H9 (cell line): ENCODE measurements at regions not wholly inside any gene's neighbourhood (a gene's known extent, or its start where the extent isn't known, plus 50 kb on each side); places are given as distances from the start of the nearest gene placed in this dataset.

Experiments used
- DNase-seq: peaks from one replicate; pipeline ENCODE4 v3.0.0-alpha.2; 2017
- H2AFZ ChIP-seq: one replicate; pipeline ENCODE4 v1.6.1; 2013; ENCODE audit warnings: mild to moderate bottlenecking, low read length, control low read depth, moderate library complexity
- H2AK5ac ChIP-seq: 2 replicates; pipeline ENCODE4 v1.6.1; 2013; ENCODE audit warnings: low read length, control low read depth, mixed read lengths; ENCODE audit not compliant: insufficient read length
- H2BK120ac ChIP-seq: one replicate; pipeline ENCODE4 v1.6.1; 2013; ENCODE audit warnings: low read depth, mild to moderate bottlenecking, low read length, control low read depth, inconsistent platforms; ENCODE audit not compliant: poor library complexity, severe bottlenecking
- H2BK12ac ChIP-seq: 2 replicates; pipeline ENCODE4 v1.6.1; 2013; ENCODE audit warnings: low read length, control low read depth, mixed read lengths, low read depth; ENCODE audit not compliant: insufficient read length
- H2BK15ac ChIP-seq: 2 replicates; pipeline ENCODE4 v1.6.1; 2013; ENCODE audit warnings: low read depth, low read length, control low read depth
- H2BK20ac ChIP-seq: one replicate; pipeline ENCODE4 v1.6.1; 2013; ENCODE audit warnings: low read depth, mild to moderate bottlenecking, low read length, control low read depth, inconsistent platforms; ENCODE audit not compliant: poor library complexity, severe bottlenecking
- H2BK5ac ChIP-seq: 2 replicates; pipeline ENCODE4 v1.6.1; 2013; ENCODE audit warnings: low read length, control low read depth, mixed read lengths; ENCODE audit not compliant: insufficient read length
- H3K14ac ChIP-seq: 2 replicates; pipeline ENCODE4 v1.6.1; 2013; ENCODE audit warnings: low read length, control low read depth; ENCODE audit not compliant: insufficient read depth
- H3K18ac ChIP-seq: 2 replicates; pipeline ENCODE4 v1.6.1; 2013; ENCODE audit warnings: low read depth, mild to moderate bottlenecking, mixed read lengths, low read length, control low read depth; ENCODE audit not compliant: insufficient read length
- H3K23ac ChIP-seq: 2 replicates; pipeline ENCODE4 v1.6.1; 2013; ENCODE audit warnings: low read length, control low read depth, mixed read lengths, low read depth; ENCODE audit not compliant: insufficient read length
- H3K23me2 ChIP-seq: 2 replicates; pipeline ENCODE4 v1.6.1; 2013; ENCODE audit warnings: low read depth, mild to moderate bottlenecking, mixed read lengths, low read length, control low read depth; ENCODE audit not compliant: insufficient read length, poor library complexity, severe bottlenecking
- H3K27ac ChIP-seq: 2 replicates; pipeline ENCODE4 v1.5.1; 2013; ENCODE audit warnings: low read length, control low read depth, mixed read lengths, low read depth; ENCODE audit not compliant: insufficient read length
- H3K27me3 ChIP-seq: 2 replicates; pipeline ENCODE4 v1.6.1; 2013; ENCODE audit warnings: low read length, control low read depth, inconsistent platforms; ENCODE audit not compliant: insufficient read depth
- H3K4ac ChIP-seq: 2 replicates; pipeline ENCODE4 v1.6.1; 2013; ENCODE audit warnings: low read depth, mild to moderate bottlenecking, control low read depth, inconsistent platforms, low read length, moderate library complexity
- H3K4me1 ChIP-seq: 2 replicates; pipeline ENCODE4 v1.6.1; 2013; ENCODE audit warnings: low read length, control low read depth, inconsistent platforms; ENCODE audit not compliant: insufficient read depth
- H3K4me2 ChIP-seq: 2 replicates; pipeline ENCODE4 v1.6.1; 2013; ENCODE audit warnings: low read length, control low read depth, mixed read lengths; ENCODE audit not compliant: insufficient read length, insufficient read depth
- H3K56ac ChIP-seq: 2 replicates; pipeline ENCODE4 v1.6.1; 2013; ENCODE audit warnings: low read depth, mild to moderate bottlenecking, mixed read lengths, low read length, control low read depth; ENCODE audit not compliant: insufficient read length
- H3K79me1 ChIP-seq: 2 replicates; pipeline ENCODE4 v1.6.1; 2013; ENCODE audit warnings: low read depth, mild to moderate bottlenecking, moderate library complexity, low read length, control low read depth, inconsistent platforms; ENCODE audit not compliant: insufficient read depth, poor library complexity, severe bottlenecking
- H3K79me2 ChIP-seq: 2 replicates; pipeline ENCODE4 v1.6.1; 2013; ENCODE audit warnings: low read length, control low read depth, inconsistent platforms; ENCODE audit not compliant: insufficient read depth
- H3K9ac ChIP-seq: 2 replicates; pipeline ENCODE4 v1.6.1; 2013; ENCODE audit warnings: low read length, control low read depth, mixed read lengths; ENCODE audit not compliant: insufficient read length; ENCODE audit errors: extremely low read depth
- H3K9me3 ChIP-seq: one replicate; pipeline ENCODE4 v1.6.1; 2013; ENCODE audit warnings: low read depth, low read length, inconsistent platforms; ENCODE audit not compliant: control insufficient read depth
- H3T11ph ChIP-seq: one replicate; pipeline ENCODE4 v1.6.1; 2013; ENCODE audit warnings: mild to moderate bottlenecking, low read length, control low read depth, inconsistent platforms
- H4K20me1 ChIP-seq: one replicate; pipeline ENCODE4 v1.6.1; 2013; ENCODE audit not compliant: control insufficient read depth, insufficient read length, insufficient read depth
- H4K5ac ChIP-seq: 2 replicates; pipeline ENCODE4 v1.6.1; 2013; ENCODE audit warnings: low read depth, mild to moderate bottlenecking, mixed read lengths, low read length, control low read depth; ENCODE audit not compliant: insufficient read length
- H4K8ac ChIP-seq: replicated peaks from 2 replicates; pipeline ENCODE4 v1.6.1; 2013; ENCODE audit warnings: low read length, control low read depth, mixed read lengths, low read depth; ENCODE audit not compliant: insufficient read length
- H4K91ac ChIP-seq: 2 replicates; pipeline ENCODE4 v1.6.1; 2013; ENCODE audit warnings: low read depth, mild to moderate bottlenecking, moderate library complexity, mixed read lengths, low read length, control low read depth; ENCODE audit not compliant: insufficient read length
- H3K27ac Mint-ChIP-seq, 3 experiments: 2 replicates in 2 of 3; 3 replicates in 1 of 3; pipeline ENCODE4 v1.8.0; 2020 to 2021; ENCODE audit warnings: mixed read lengths in 3 of 3, mild to moderate bottlenecking in 1 of 3, moderate library complexity in 1 of 3
- H3K27me3 Mint-ChIP-seq: 2 replicates; pipeline ENCODE4 v1.8.0; 2021; ENCODE audit warnings: low read depth, mild to moderate bottlenecking, moderate library complexity, mixed read lengths
- H3K36me3 Mint-ChIP-seq, 3 experiments: 2 replicates in 2 of 3; 3 replicates in 1 of 3; pipeline ENCODE4 v1.8.0; 2020 to 2021; ENCODE audit warnings: low read depth in 3 of 3, mixed read lengths in 3 of 3; ENCODE audit not compliant: insufficient read depth in 1 of 3
- H3K4me1 Mint-ChIP-seq, 2 experiments: 2 replicates each; pipeline ENCODE4 v1.8.0; 2020; ENCODE audit warnings: mixed read lengths in 2 of 2
- H3K4me3 Mint-ChIP-seq, 2 experiments: 2 replicates in 1 of 2; 3 replicates in 1 of 2; pipeline ENCODE4 v1.8.0; 2020 to 2021; ENCODE audit warnings: mild to moderate bottlenecking in 2 of 2, mixed read lengths in 2 of 2, moderate library complexity in 1 of 2
- H3K9me3 Mint-ChIP-seq, 2 experiments: 2 replicates in 1 of 2; 3 replicates in 1 of 2; pipeline ENCODE4 v1.8.0; 2020; ENCODE audit warnings: mild to moderate bottlenecking in 2 of 2, mixed read lengths in 2 of 2, moderate library complexity in 1 of 2
- CTCF ChIP-seq: fragments of 200-600 bp; sonication (generic); conservative IDR thresholded peaks from 3 replicates; pipeline ENCODE4 v1.8.0; 2021; ENCODE audit warnings: antibody characterized with exemption, mild to moderate bottlenecking
- WGBS: extraction: QIAGEN DNeasy Blood & Tissue Kit; methylation state at CpG from one replicate; pipeline ENCODE4 v1.1.7; 2013; ENCODE audit warnings: missing lambda C conversion rate, low lambda C conversion rate, mixed read lengths; ENCODE audit not compliant: insufficient read length; ENCODE audit errors: extremely low coverage; 5-methylcytosine and 5-hydroxymethylcytosine counted together

GRCh38 chr6:103516336-103516735 lies 1343.4 kb downstream of the HACE1 start:
- H4K5ac ChIP-seq: no peak overlapping the region
- no peak overlapping the region for H3K4me2 ChIP-seq
- H3K4me1 ChIP-seq: no peaks in the 10 kb centered on the region
- H2AK5ac ChIP-seq: no peak overlapping the region
- H3K27me3 ChIP-seq: no peaks in the 10 kb centered on the region
- H3K23me2 ChIP-seq: no peaks in the 10 kb centered on the region
- H3K27ac Mint-ChIP-seq: no peak overlapping the region; a peak in 1 of 7 replicates
- H3K79me1 ChIP-seq: no peaks in the 10 kb centered on the region
- H3T11ph ChIP-seq: no peak overlapping the region
- no peaks in the 10 kb centered on the region for H3K9me3 Mint-ChIP-seq
- H3K27ac ChIP-seq: no peak overlapping the region
- WGBS: no CpG with 5 or more reads among the region's 3 CpGs
- no peak overlapping the region for H3K4me3 Mint-ChIP-seq
- no peaks in the 10 kb centered on the region for H3K4me1 Mint-ChIP-seq
- H2AFZ ChIP-seq: no peak overlapping the region
- H2BK20ac ChIP-seq: no peak overlapping the region
- no peaks in the 10 kb centered on the region for H4K20me1 ChIP-seq
- H4K91ac ChIP-seq: no peak overlapping the region
- H3K14ac ChIP-seq: no peak overlapping the region
- no peaks in the 10 kb centered on the region for H3K79me2 ChIP-seq
- H2BK5ac ChIP-seq: no peak overlapping the region
- H3K27me3 Mint-ChIP-seq: no peaks in the 10 kb centered on the region
- no peaks in the 10 kb centered on the region for H3K36me3 Mint-ChIP-seq
- no peak for DNase-seq
- H3K9me3 ChIP-seq: no peaks in the 10 kb centered on the region
- no peak overlapping the region for H2BK12ac ChIP-seq
- H3K4ac ChIP-seq: no peak overlapping the region
- no peak for TF ChIP-seq CTCF
- no peak overlapping the region for H3K9ac ChIP-seq
- no peak overlapping the region for H4K8ac ChIP-seq
- H2BK15ac ChIP-seq: no peak overlapping the region
- no peak overlapping the region for H3K18ac ChIP-seq
- H2BK120ac ChIP-seq: no peak overlapping the region
- no peak overlapping the region for H3K56ac ChIP-seq
- H3K23ac ChIP-seq: no peak overlapping the region
